ENCODE measurements at regions not wholly inside any gene's neighbourhood (a gene's known extent, or its start where the extent isn't known, plus 50 kb on each side); places are given as distances from the start of the nearest gene placed in this dataset.

- DNase-seq (ENCODE audit: low read depth), result no peak
- TF ChIP-seq, protein P1, sequence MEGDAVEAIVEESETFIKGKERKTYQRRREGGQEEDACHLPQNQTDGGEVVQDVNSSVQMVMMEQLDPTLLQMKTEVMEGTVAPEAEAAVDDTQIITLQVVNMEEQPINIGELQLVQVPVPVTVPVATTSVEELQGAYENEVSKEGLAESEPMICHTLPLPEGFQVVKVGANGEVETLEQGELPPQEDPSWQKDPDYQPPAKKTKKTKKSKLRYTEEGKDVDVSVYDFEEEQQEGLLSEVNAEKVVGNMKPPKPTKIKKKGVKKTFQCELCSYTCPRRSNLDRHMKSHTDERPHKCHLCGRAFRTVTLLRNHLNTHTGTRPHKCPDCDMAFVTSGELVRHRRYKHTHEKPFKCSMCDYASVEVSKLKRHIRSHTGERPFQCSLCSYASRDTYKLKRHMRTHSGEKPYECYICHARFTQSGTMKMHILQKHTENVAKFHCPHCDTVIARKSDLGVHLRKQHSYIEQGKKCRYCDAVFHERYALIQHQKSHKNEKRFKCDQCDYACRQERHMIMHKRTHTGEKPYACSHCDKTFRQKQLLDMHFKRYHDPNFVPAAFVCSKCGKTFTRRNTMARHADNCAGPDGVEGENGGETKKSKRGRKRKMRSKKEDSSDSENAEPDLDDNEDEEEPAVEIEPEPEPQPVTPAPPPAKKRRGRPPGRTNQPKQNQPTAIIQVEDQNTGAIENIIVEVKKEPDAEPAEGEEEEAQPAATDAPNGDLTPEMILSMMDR (IDR thresholded peaks at IDR 0.05; ENCODE audit: insufficient read depth, low read depth, low read length), result no peak
- CTCF ChIA-PET, result no interaction called here
Observed at GRCh38 chr11:135069063-135069462, 657.0 kb upstream of the B3GAT1 start.

DNA sequence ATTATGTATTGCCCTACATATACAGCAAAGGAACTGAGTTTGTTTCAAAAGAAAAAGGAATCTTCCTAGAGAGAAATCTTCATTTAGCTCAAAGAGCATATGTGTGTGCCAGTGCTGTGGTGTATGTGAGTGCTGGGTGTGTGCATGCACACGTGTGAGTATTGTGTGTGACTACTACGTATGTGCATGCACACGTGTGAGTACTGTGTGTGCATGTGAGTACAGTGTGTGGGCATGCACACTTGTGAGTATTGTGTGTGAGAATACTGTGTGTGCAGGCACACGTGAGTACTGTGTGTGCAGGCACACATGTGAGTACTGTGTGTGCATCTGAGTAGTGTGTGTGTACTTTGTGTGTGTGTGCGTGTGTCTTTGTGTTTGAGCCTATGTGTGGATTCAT is 651.0 kb upstream of the B3GAT1 start:
- POLR2A ChIA-PET, result no interaction called here
- no peak for DNase-seq (ENCODE audit: low read depth)
- no peaks in the 10 kb centered on the region for H3K27me3 ChIP-seq (ENCODE audit: control insufficient read depth, insufficient read depth, low read length)
- TF ChIP-seq, protein P1 (IDR thresholded peaks at IDR 0.05; ENCODE audit: insufficient read depth, low read depth, low read length), result no peak
- H3K36me3 ChIP-seq (ENCODE audit: control insufficient read depth, insufficient read depth, low read length), result no peaks in the 10 kb centered on the region
- CTCF ChIA-PET, result no interaction called here
- no peak overlapping the region for H3K4me3 ChIP-seq (ENCODE audit: low read depth, low read length)

More at GRCh38 chr11:135069063-135069462, 657.0 kb upstream of the B3GAT1 start:
- H3K27me3 ChIP-seq (ENCODE audit: control insufficient read depth, insufficient read depth, low read length), result no peaks in the 10 kb centered on the region
- H3K36me3 ChIP-seq (ENCODE audit: control insufficient read depth, insufficient read depth, low read length), result no peaks in the 10 kb centered on the region
- POLR2A ChIA-PET, result no interaction called here
- H3K4me3 ChIP-seq (ENCODE audit: low read depth, low read length), result no peak overlapping the region

DNA sequence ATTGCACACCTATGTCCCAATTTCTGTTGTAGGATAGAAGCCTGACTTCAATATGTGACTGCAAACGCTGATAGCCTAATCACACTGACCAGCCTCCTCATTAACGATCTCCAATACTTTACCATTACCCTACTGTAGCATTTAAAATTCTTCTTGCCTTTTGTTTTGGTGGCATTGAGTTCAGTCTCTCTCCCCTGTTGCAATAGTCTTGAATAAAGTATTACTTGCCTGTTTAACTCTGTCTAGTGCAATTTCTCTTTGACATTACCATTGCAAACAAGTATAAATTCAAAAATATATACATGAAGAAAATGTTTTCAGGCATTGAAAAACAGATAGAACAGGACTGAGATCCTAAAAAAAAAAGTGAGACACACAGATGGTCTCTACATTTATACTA is 649.1 kb upstream of the B3GAT1 start:
- DNase-seq (ENCODE audit: low read depth), result no peak
- TF ChIP-seq, protein P1 (IDR thresholded peaks at IDR 0.05; ENCODE audit: insufficient read depth, low read depth, low read length), result no peak
- H3K27me3 ChIP-seq (ENCODE audit: control insufficient read depth, insufficient read depth, low read length), result no peaks in the 10 kb centered on the region
- CTCF ChIA-PET, result no interaction called here
- POLR2A ChIA-PET, result no interaction called here
- no peak overlapping the region for H3K4me3 ChIP-seq (ENCODE audit: low read depth, low read length)
- H3K36me3 ChIP-seq (ENCODE audit: control insufficient read depth, insufficient read depth, low read length), result no peaks in the 10 kb centered on the region

DNA sequence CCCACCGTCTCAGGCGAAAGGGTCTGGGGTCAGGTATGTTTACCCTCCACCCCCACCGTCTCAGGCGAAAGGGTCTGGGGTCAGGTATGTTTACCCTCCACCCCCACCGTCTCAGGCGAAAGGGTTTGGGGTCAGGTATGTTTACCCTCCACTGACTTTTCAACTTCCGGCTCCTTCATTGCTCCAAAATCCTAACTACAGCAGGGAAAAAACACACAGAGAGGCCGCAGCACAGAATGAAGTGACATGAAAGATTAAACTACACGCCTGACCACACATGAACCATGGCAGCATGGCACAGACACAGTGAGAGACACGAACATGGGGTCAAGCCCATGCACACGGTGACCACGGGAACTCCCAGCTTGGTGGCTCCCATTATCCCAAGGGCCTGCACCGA is 634.9 kb upstream of the B3GAT1 start:
- POLR2A ChIA-PET, result no interaction called here

DNA sequence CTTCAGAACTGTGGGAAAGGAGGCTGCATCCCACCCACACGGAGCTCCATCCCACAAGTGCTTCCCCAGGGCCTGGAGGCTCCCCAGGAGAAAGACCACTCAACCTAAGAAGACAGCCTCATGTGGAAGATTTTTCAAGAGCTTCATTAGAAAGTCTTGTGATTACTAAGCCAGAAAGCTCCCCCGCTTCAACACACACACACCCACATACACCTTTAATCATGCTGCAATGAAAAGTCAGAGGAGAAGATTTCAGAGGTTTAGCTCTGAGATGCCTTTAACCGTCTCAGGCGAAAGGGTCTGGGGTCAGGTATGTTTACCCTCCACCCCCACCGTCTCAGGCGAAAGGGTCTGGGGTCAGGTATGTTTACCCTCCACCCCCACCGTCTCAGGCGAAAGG is 634.5 kb upstream of the B3GAT1 start:
- POLR2A ChIA-PET, result no interaction called here
- no peak for DNase-seq (ENCODE audit: low read depth)
- CTCF ChIA-PET, result interaction anchor here (0.9 kb wide), 1 partner anchor 178 kb away, joined by 3 read pairs; no protein-coding TSS in a partner anchor
- TF ChIP-seq, protein P1 (IDR thresholded peaks at IDR 0.05; ENCODE audit: insufficient read depth, low read depth, low read length), result no peak
- H3K27me3 ChIP-seq (ENCODE audit: control insufficient read depth, insufficient read depth, low read length), result no peaks in the 10 kb centered on the region
- no peak overlapping the region for H3K4me3 ChIP-seq (ENCODE audit: low read depth, low read length)
- no peaks in the 10 kb centered on the region for H3K36me3 ChIP-seq (ENCODE audit: control insufficient read depth, insufficient read depth, low read length)

More for the DNA sequence above, 634.9 kb upstream of the B3GAT1 start:
- Histone ChIP-seq H3K36me3 (ENCODE audit: control insufficient read depth, insufficient read depth, low read length) (no peaks in the 10 kb centered on the region), H3K27me3 (ENCODE audit: control insufficient read depth, insufficient read depth, low read length) (no peaks in the 10 kb centered on the region), H3K4me3 (ENCODE audit: low read depth, low read length) (no peak overlapping the region)
- TF ChIP-seq, protein P1 (IDR thresholded peaks at IDR 0.05; ENCODE audit: insufficient read depth, low read depth, low read length), result no peak
- CTCF ChIA-PET, result interaction anchor here (0.9 kb wide), 1 partner anchor 178 kb away, joined by 3 read pairs; no protein-coding TSS in a partner anchor
- no peak for DNase-seq (ENCODE audit: low read depth)

Data from BJ (cell line).